HEK293T (cell line): ENCODE measurements at regions not wholly inside any gene's neighbourhood (a gene's known extent, or its start where the extent isn't known, plus 50 kb on each side); places are given as distances from the start of the nearest gene placed in this dataset.

Source experiments
- ARNT ChIP-seq: fragments of 450-650 bp; IDR thresholded peaks from 2 replicates; pipeline ENCODE4 v1.6.1; 2017; ENCODE audit warnings: mild to moderate bottlenecking
- BHLHE40 ChIP-seq: fragments of 450-650 bp; IDR thresholded peaks from 2 replicates; pipeline ENCODE4 v1.6.1; 2016; ENCODE audit warnings: mild to moderate bottlenecking, moderate library complexity, borderline replicate concordance
- CTBP1 ChIP-seq: fragments of 450-650 bp; IDR thresholded peaks from 2 replicates; pipeline ENCODE4 v1.6.1; 2016; ENCODE audit warnings: borderline replicate concordance
- ELF4 ChIP-seq: fragments of 450-650 bp; IDR thresholded peaks from 2 replicates; pipeline ENCODE4 v1.6.1; 2017; ENCODE audit warnings: antibody characterized with exemption
- FOXM1 ChIP-seq: fragments of 450-650 bp; IDR thresholded peaks from 2 replicates; pipeline ENCODE4 v1.6.1; 2017; ENCODE audit warnings: mild to moderate bottlenecking, borderline replicate concordance
- HDGF ChIP-seq: fragments of 450-650 bp; IDR thresholded peaks from 2 replicates; pipeline ENCODE4 v1.6.1; 2017; ENCODE audit warnings: antibody characterized with exemption, borderline replicate concordance
- L3MBTL2 ChIP-seq: fragments of 450-650 bp; conservative IDR thresholded peaks from 2 replicates; pipeline ENCODE4 v1.6.1; 2016; ENCODE audit warnings: mild to moderate bottlenecking
- LEF1 ChIP-seq: fragments of 450-650 bp; IDR thresholded peaks from 2 replicates; pipeline ENCODE4 v1.6.1; 2017; ENCODE audit warnings: mild to moderate bottlenecking, borderline replicate concordance
- NFRKB ChIP-seq: fragments of 450-650 bp; IDR thresholded peaks from 2 replicates; pipeline ENCODE4 v1.6.1; 2016; ENCODE audit warnings: mild to moderate bottlenecking, moderate library complexity
- PKNOX1 ChIP-seq: fragments of 450-650 bp; IDR thresholded peaks from 2 replicates; pipeline ENCODE4 v1.6.1; 2016
- SP1 ChIP-seq: fragments of 450-650 bp; IDR thresholded peaks from 2 replicates; pipeline ENCODE4 v1.6.1; 2017
- SUZ12 ChIP-seq: fragments of 450-650 bp; IDR thresholded peaks from 2 replicates; pipeline ENCODE4 v1.6.1; 2016; ENCODE audit warnings: mild to moderate bottlenecking

- TF ChIP-seq NFRKB (no peak), ARNT (no peak), CTBP1 (no peak), LEF1 (no peak), PKNOX1 (no peak), SP1 (no peak), L3MBTL2 (no peak), SUZ12 (no peak), BHLHE40 (no peak), HDGF (no peak), FOXM1 (no peak), ELF4 (no peak)
Measured at GRCh38 chr4:31035761-31036160, 315.6 kb downstream of the PCDH7 start.
